Transverse colon (tissue), 4 donors: ENCODE measurements at regions not wholly inside any gene's neighbourhood (a gene's known extent, or its start where the extent isn't known, plus 50 kb on each side); places are given as distances from the start of the nearest gene placed in this dataset.
"Not testable (repeated sequence)": the region's sequence is repeated elsewhere in the genome, so short reads cannot be mapped to it uniquely, and the experiment has no call there.

Source experiments
- CTCF ChIP-seq, 5 experiments: fragments of 200-600 bp in 3 of 5; fragments of 450-650 bp in 2 of 5; sonication (generic) in 3 of 5; IDR thresholded peaks; 1 replicate in 2 of 5; 2 replicates in 3 of 5; pipeline ENCODE4 v1.5.1; 2016 to 2017; ENCODE audit warnings: antibody characterized with exemption in 5 of 5, inconsistent platforms in 3 of 5, mild to moderate bottlenecking in 2 of 5, moderate library complexity in 1 of 5
- EP300 ChIP-seq: sonication (generic); formaldehyde crosslinking; IDR thresholded peaks from one replicate; pipeline ENCODE4 v1.6.1; 2017; ENCODE audit warnings: antibody characterized with exemption, low read depth
- POLR2A ChIP-seq: fragments of 450-650 bp; IDR thresholded peaks from one replicate; pipeline ENCODE4 v1.6.1; 2016; ENCODE audit warnings: antibody characterized with exemption, mild to moderate bottlenecking, moderate library complexity
- POLR2AphosphoS5 ChIP-seq, 3 donors: sonication (generic); formaldehyde crosslinking; IDR thresholded peaks; one replicate each; pipeline ENCODE4 v1.6.1; 2016; ENCODE audit warnings: antibody characterized with exemption in 3 of 3

GRCh38 chr2:131606366-131606765 lies 78.7 kb downstream of the CCDC74A start:
- not testable (repeated sequence) for TF ChIP-seq CTCF (IDR thresholded peaks at IDR 0.05); POLR2A; POLR2AphosphoS5 (IDR thresholded peaks at IDR 0.05); EP300
